Hematopoietic multipotent progenitor cell treated with erythropoietin and hydrocortisone succinate and interleukin-3 and kit ligand, for 8 days (in vitro differentiated cells): ENCODE measurements at regions not wholly inside any gene's neighbourhood (a gene's known extent, or its start where the extent isn't known, plus 50 kb on each side); places are given as distances from the start of the nearest gene placed in this dataset.
"Not testable (repeated sequence)": the region's sequence is repeated elsewhere in the genome, so short reads cannot be mapped to it uniquely, and the experiment has no call there.

Source experiments
- DNase-seq: peaks from one replicate; pipeline ENCODE4 v3.0.0-alpha.2; 2015

DNA sequence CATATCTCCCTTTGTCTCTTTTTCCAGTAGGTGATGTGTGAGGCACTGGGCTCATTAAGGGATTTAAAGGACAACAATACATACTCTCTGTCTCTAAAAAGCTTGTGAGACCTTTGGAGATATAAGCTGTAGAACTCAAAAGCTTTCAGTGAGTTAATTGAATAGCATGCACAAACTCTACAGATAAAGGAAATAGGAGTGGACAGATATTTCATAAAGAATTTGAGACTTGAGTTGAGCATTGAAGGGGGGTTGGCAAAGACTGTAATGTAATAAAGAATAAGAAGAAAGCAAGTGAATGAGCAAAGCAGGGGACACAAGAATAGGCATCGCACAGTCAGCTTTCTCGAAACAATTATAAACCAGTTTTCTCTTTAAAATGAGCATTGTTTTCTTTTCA is 583.4 kb upstream of the DPPA4 start:
- DNase-seq = no peak

DNA sequence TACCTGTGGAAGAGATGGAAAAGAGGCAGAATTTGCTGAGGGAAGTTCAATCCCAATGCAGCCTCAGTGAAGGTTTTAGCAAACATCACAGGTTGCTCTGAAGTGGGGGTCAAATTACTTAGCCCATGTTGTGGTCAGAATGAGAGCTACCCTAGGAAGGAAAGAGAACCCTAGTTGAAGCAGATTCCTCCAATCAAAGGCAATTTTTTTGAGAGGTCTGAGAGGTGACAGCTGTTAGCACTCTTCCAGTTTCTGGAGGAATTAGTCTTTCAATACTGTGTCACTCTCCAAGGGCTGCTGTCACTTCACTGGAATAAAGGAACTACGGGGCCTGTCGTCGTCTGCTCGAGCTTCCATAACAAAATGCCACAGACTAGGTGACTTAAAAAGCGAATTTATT is 584.2 kb upstream of the DPPA4 start:
- DNase-seq = no peak

GRCh38 chr3:109922856-109923255 is 585.5 kb upstream of the DPPA4 start:
- no peak for DNase-seq

DNA sequence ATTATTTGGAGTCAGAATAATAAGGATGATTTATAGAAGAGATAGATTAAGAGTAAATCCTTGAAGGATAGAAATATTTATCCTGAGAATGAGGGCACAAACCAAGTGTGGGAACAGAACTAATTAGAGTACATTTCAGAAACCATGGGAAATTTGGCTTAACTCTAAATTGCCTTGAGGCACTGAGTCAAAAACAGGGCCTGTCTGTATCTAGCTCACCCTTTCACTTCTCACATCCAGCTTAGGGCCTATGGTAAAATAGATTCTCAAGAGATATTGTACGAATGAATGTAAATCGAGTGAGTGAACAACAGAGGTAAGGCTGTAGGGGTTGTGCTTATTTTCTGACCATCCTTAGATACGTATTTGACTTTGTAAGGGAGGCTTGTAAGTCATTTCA is 586.1 kb upstream of the DPPA4 start:
- DNase-seq = no peak

- no peak for DNase-seq
These were observed 586.9 kb upstream of the DPPA4 start for GRCh38 chr3:109924196-109924595.

DNA sequence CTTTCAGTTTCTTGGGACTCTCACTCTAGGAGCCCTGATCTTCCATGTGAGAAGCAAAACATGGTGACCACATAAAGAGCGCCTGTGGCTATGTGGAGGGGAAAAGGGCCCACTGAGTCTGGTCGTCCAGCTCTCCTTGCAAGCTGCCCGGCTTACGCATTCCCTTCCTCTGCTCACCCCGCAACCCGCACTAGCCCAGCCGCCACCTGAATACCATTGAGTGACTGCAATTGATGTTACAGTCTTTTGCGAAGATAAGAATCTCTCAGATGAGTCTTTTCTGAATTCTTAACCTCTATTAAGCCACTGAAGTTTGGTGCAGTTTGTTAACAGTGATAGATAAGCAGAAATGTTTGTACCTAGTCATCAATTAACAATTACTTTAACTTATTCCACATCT is 589.0 kb upstream of the DPPA4 start:
- no peak for DNase-seq

DNA sequence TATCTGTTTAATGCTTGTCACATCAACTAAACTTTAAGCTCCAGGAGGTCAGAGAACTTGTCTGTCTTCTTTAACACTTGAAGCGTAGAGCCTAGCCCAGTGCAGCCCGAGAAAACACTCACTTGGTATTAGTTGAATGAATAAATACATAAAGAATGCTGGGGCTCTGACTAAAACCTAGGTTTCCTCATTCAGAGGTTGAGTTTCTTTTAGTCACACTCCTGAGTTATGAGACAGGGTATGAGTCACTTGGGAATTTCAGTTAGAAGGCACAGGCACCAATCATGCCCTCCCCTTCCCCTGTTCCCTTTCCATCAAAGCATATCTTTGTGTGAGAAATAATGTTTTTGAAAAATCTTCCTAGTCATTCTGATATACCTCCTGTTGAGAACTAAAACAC is 589.8 kb upstream of the DPPA4 start:
- DNase-seq = no peak

DNA sequence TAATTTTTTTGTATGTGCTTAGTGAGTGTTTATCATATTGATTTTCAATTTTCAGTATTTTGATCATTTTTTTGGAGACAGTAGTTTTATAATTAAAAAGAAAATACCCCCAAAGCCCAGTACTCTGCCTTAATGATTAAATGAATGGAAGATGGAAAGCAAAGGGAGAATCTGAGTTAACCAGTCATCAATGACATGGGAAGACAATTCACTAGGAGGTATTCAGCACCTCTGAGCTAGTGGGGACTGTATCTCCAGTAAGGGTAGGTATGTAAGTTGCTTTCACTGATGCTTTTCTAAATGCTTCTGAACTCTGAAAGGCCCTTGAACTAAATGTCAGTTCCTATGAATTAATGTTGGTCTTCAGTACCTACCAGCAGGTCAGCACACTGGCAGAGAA is 590.4 kb upstream of the DPPA4 start:
- DNase-seq = no peak

GRCh38 chr3:109930582-109930981 is 593.2 kb upstream of the DPPA4 start:
- DNase-seq = no peak

- DNase-seq = no peak
These were observed 596.2 kb upstream of the DPPA4 start for GRCh38 chr3:109933576-109933975.

- DNase-seq = no peak
These were observed 602.5 kb upstream of the DPPA4 start for GRCh38 chr3:109939817-109940216.

DNA sequence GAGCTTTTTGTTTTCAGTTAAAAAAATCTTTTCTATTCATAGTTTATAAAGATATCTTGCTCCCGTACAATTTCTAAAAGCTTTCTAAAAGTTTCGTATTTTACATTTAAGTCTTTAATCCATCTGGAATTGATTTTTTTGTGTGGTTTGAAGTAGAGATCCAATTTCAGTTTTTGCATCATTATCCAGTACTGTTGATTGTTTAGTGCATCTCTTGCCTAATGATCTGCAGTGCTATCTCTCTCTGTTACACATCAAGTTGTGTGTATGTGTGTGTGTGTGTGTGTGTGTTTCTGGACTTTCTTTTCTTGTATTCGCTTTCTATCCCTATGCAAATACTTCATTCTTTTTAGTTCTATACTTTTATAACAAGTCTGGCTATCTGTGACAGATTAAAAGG is 605.8 kb upstream of the DPPA4 start:
- no peak for DNase-seq

- DNase-seq = no peak
These were observed 607.5 kb upstream of the DPPA4 start for GRCh38 chr3:109944836-109945235.

DNA sequence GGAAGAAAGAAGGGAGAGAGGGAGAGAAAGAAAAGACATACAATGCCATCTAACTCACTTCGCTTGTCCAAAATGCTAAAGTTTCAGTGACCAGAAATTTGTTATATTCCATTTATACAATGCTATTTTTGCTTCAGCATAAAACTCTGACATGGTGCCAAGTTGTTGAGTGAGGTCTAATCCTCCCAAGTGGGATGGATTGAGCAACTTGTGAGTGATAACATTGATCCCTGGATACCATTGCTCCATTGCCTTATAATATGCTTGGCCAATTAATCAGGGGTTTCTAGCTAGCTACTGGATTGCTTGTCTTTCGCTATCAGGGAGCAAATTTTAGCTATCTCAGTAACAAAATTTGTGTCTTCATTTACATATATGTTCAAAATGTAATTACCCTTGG is 615.6 kb upstream of the DPPA4 start:
- no peak for DNase-seq

- DNase-seq = no peak
These were observed 626.5 kb upstream of the DPPA4 start for GRCh38 chr3:109963831-109964230.

GRCh38 chr3:109973733-109974132 is 636.4 kb upstream of the DPPA4 start:
- no peak for DNase-seq

DNA sequence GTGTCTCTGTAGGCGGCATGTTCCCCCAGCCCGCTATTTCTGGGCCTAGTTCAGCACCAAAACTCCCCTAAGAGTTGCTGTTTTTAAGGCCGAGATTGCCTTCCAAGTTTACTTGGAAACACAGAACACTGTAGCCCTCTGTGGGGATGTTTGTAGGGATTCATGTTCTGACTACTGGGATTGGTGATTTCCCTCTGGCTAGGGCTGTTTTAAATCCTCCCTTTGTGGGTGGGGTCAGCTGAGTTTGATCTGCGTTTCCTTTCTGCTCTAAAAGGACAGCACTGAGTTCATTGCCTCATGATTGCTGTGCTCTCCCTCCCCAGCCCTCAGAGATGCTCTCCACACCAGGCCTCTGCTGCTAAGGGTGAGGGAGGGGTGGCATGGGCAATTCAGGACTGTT is 640.6 kb upstream of the DPPA4 start:
- DNase-seq = no peak

- no peak for DNase-seq
These were observed 644.9 kb upstream of the DPPA4 start for GRCh38 chr3:109982201-109982600.

DNA sequence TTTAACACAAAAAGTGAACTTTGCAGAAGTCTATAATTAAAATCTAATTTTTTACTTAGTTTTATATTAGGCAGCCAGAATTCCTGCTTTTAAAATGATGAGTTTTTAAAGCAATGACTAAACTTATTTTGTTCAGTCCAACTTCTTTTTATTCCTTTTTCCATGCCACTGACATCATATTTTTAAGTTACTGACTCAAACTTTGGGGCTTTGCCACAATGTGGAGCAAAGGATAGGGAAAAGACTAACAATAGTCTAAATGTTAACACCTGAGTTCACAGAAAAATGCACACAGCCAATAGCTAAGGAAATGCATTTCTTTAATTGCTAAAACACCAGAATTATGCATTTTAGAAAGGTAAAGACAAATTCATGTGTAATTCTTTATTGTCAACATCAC is 647.6 kb upstream of the DPPA4 start:
- no peak for DNase-seq

DNA sequence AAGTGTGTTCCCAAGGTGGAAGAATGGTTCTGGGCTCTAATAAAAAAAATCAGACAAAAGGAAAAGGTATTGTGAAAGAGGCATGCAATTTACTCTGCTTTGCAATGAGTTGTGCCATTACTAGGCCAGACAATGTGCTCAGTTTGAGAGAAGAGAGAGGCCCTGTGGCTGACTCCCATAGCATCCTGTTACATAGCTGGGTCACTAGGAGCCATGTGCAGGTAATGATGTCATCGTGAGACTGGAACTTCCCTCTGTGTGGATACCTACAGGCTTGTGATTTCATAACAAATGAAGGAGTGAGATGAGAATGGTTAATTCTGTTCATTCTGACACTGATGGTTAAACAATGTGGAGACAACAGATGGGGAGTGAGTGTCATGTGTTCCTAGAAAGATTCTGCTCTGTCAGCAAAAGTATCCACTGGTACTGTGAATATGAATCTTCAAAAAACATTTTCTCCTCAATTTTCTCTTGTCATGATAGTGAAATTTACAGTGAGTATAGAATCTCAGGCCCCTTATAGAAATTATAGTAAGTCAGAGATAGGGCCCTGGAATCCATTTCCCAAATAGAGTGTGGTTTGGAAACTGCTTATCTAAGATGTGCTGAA is 648.7 kb upstream of the DPPA4 start:
- DNase-seq = no peak

DNA sequence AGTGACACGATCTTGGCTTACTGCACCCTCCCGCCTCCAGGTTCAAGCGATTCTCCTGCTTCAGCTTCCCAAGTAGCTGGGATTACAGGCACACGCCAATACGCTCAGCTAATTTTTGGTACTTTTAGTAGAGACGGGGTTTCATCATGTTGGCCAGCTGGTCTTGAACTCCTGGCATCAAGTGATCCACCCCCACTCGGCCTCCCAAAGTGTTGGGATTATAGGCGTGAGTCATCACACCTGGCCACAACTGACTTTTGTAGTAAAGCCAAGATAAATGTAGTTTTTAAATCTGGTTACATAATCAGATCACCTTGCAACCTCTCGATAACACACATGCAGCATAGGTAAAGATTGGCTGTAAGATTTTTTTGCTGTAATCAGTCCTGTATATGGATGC is 657.5 kb upstream of the DPPA4 start:
- DNase-seq = no peak

DNA sequence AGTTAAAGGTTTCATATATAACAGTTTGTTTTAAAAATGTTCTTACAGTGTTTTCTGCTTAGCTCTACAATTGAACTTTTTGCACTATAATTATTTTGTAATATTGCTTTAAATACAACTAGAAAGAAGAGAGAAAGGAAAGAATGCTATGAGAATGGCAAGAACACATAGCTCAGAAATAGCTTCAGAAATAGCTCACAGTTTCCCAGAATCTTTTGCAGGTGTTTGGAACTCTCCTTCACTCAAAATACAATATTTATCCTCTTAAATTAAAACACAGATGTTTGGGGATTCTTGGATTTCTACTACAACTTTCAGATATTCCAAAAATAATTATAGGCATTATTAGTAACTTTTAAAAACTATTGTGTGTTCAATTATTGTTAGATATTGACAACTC is 658.0 kb upstream of the DPPA4 start:
- DNase-seq = no peak

DNA sequence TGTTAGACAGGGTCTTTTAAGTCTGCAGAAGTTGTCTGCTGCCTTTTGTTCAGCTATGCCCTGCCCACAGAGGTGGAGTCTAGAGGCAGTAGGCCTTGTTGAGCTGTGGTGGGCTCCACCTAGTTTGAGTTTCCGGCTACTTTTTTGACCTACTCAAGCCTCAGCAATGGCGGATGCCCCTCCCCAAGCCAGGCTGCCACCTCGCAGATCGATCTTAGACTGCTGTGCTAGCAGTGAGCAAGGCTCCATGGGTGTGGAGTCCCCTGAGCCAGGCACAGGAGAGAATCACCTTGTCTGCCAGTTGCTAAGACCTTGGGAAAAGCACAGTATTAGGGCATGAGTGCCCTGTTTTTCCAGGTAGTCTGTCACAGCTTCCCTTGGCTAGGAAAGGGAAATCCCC is 664.6 kb upstream of the DPPA4 start:
- not testable (repeated sequence) for DNase-seq

DNA sequence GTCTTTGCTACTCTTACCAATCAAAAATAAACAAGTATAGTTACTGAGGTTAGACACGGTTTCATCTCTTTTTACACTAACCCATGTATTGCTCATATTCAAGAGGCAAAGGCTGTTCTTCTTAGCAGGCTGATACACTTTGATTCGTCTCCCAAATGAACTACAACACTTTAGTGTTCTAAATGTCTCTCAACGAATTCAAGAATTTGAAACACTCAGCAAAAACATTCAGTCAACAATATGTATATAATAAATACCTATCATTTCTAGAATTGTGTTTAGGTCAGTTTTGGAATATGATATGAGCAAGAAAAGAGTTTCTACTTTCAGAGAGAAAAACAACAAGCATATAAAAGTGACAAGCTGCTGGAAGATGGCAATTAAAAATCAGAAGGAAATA is 669.6 kb upstream of the DPPA4 start:
- no peak for DNase-seq

DNA sequence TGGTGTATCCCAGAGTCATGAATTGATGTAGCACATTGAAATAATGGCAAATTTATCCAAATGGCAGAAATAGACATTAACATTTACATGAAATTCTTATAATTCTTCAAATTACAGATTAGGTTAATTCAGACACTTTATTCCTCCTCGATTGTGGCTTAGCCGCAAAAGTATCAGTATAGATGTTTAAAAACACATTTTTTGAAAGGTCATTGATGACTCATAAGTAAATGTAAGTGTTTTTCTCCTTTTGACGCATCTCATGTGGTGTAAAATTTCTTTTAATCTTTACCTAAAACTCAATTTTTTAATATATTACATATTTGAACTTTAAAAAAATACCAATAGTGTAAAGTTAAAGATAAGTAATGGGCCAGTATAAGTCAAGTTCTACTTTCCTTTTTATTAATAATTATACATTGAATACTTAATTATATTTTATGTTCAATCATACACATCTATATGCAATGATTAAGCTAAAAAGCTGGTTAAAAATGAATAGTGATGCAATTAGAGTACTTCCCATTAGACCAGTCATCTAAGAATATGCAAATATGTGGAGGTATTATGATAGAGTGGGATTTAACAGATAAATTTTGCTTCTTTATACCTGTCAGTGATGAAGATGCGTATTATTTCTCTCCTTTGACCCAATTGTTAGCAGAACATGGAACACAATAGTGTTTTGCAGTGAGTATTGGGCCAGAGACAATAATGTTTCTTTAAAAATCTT is 678.1 kb upstream of the DPPA4 start:
- DNase-seq = no peak
